VCaP (cell line): ENCODE measurements at regions not wholly inside any gene's neighbourhood (a gene's known extent, or its start where the extent isn't known, plus 50 kb on each side); places are given as distances from the start of the nearest gene placed in this dataset.
A peak's percentile ranks its signal among the peaks of the same experiment; 100 is the strongest.

ENCODE experiments used
- H3K27ac ChIP-seq: fragments of 450-650 bp; 2 replicates; pipeline ENCODE4 v1.5.1; 2017
- TF ChIP-seq, protein P1 (sequence below): fragments of 450-650 bp; conservative IDR thresholded peaks from 2 replicates; pipeline ENCODE4 v1.5.1; 2017; ENCODE audit warnings: mild to moderate bottlenecking, moderate library complexity

DNA sequence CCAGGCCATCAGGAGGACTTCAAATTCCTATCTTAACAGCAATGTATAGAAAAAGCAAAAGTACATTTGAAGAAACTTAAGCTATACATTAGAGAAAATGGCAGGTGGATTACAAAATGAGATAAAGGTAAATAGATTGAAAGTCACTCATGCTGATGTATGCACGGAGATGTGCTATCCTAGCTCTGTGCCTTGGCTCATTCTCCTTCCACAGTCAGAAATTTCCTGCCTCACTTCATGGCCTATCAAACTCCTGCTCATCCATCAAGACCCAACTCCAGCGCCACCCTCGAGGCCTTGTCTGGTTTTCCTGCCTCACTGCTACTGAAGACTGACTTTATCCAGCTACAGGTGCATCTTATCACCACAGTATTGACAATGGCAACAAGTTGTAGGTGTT lies 72.9 kb downstream of the NSMCE3 start:
- no peak overlapping the region for H3K27ac ChIP-seq
- TF ChIP-seq, protein P1, sequence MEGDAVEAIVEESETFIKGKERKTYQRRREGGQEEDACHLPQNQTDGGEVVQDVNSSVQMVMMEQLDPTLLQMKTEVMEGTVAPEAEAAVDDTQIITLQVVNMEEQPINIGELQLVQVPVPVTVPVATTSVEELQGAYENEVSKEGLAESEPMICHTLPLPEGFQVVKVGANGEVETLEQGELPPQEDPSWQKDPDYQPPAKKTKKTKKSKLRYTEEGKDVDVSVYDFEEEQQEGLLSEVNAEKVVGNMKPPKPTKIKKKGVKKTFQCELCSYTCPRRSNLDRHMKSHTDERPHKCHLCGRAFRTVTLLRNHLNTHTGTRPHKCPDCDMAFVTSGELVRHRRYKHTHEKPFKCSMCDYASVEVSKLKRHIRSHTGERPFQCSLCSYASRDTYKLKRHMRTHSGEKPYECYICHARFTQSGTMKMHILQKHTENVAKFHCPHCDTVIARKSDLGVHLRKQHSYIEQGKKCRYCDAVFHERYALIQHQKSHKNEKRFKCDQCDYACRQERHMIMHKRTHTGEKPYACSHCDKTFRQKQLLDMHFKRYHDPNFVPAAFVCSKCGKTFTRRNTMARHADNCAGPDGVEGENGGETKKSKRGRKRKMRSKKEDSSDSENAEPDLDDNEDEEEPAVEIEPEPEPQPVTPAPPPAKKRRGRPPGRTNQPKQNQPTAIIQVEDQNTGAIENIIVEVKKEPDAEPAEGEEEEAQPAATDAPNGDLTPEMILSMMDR = no peak

DNA sequence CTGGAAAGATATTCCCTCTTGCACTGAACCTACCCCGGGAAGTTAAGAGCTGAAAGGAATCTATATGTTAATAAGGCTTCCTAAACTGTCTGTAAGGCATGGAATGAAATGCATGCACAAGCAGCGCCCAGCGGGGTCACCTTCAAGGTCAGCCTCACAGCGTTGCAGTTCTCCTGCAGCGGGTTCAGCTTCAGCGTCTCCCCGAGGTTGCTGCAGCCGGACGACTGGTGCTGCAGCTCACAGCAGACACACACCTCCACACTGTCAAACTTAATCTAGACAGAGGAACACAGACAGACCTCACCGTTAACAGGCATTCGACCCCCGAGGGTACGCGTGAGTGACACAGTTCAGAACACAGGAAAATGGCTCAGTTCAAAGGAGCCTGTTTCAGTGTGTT lies 73.3 kb downstream of the NSMCE3 start:
- no peak overlapping the region for H3K27ac ChIP-seq
- TF ChIP-seq, protein P1 = no peak

DNA sequence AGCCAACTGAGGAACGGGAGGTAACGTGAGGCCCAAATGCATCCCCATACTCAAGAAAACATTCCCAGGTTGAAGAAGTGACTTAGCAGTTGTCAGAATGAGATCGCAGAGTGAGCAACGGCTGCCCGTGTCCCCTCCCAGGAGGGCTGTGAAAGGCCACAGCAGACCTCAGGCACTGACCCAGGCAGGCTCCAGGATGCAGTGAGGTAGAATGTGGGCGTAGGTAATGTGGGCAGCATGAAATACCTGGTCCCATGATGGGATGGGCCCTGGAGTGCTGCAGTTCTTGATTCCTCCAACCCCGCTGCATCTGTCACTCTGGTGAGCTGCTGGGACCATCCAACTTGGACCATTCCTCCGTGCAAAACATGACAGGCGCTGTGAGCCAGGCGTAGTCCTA lies 74.8 kb downstream of the NSMCE3 start:
- TF ChIP-seq, protein P1 = no peak
- no peak overlapping the region for H3K27ac ChIP-seq

DNA sequence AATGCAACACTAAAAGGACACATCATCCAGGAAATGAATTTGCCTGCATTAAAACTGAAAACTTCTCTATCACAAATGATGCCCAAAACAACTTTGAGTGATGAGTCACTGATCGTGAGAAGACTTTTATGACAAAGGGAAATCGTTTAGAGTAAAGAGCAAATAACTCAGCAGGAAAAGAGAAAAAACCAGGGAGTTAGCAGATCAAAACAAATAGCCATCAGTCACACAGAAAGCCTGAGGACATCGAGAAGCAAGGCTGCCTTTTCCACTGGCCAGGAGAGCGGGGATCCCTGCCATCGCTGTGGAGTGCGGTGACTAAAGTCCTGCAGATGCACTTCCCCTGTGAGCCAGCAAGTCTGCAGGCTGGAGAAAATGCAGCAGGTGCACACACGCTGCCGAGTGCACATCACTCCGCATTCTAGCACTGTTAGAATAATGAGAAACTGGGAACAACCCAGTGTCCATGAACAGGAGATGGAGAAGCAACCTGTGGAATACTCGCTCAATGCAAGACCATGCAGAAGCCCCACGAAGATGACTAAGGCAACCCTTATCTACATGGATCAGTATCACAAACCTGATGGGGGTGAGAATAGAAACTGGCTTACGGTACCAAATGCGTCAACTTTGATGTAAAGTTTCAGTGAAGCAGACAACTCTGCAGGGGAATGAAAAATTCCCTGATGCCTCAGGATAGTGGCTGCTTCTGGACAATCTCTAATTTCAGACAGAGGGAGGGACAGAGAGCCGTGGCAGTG lies 86.4 kb downstream of the NSMCE3 start:
- TF ChIP-seq, protein P1 = no peak; the same call in 1 of the 2 replicates
- peak overlapping the region; percentile 89 for H3K27ac ChIP-seq

DNA sequence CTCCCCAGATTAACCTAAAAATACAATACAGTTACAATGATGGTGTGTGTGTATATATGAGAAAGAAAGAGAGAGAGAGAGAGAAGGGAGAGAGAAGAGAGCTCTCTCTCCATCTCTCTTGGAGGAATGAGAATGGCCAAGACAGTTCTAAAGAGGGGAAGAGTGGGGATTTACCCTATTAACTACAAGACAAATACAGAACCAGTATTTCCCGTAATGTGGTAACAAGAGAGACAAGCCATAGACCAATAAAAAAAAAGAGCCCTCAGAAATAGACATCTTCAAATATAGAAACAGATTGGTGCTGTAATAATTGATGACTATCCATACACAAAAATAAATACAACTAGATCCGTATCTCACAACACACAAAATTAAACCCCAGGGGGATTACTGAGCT lies 87.0 kb downstream of the NSMCE3 start:
- TF ChIP-seq, protein P1 = no peak
- peak overlapping the region; percentile 89 for H3K27ac ChIP-seq

DNA sequence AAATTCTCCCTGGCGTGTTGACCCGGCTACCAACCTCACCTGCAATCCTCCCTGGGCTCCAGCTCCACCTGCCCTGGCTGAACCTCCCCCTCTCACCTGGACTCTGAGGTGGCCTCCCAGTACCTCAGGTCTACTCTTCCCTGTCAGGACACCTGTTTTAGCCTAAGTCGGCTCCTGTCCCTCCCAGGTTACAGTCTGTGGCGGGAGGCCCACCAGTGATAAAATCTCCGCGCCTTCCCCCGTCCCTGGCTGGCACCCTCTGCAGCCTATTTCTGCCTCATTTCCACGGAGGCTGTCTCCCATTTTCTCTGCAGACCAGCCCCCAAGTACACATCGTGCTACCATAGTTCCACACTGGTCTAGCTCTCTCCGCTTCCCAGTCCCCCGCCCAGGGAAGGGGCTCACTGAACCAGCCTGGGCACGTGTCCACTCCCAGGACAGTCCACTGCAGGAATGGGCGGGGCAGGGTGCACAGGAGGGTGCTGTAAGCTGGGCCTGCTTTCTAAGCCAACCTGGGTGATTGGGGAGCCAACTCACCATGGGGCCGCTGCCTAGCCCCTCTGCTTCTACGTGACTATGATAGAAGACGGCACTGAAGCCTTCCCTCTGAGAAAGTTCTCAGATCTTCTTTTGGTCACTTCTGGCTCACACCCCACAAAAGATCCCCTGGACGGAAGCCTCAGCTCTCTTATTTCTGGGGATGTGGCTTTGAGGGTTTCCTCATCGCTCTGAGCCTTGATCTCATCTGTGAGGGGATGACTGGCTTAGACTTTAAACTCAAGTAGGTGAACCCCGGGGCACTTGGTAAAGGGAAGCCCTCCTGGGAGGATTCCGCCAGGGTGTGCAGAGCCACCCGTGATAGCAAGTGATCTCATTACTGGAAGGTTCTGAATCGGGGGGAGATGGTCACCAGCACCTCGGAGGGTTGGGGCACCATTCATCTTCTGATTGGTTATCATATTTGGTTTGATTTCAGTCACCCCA lies 96.6 kb downstream of the NSMCE3 start:
- TF ChIP-seq, protein P1 = no peak
- H3K27ac ChIP-seq = no peak overlapping the region

DNA sequence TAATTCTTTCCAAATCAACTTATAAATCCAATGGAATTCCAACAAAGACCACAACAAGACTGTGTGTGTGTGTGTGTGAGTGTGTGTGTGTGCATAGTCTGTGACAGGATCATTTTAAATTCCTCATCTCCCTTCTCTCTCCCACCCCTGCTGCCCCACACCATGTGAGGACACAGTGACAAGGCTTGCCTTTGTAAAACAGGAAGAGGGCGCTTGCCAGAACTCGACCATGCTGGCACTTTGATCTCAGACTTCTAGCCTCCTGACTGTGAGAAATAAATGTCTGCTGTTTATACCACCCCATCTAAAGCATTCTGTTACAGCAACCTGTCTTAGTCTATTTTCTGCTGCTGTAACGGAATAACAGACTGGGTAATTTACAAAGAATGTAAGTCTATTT lies 99.1 kb downstream of the NSMCE3 start:
- TF ChIP-seq, protein P1 = no peak
- no peak overlapping the region for H3K27ac ChIP-seq
